ENCODE measurements at regions not wholly inside any gene's neighbourhood (a gene's known extent, or its start where the extent isn't known, plus 50 kb on each side); places are given as distances from the start of the nearest gene placed in this dataset.

- no peak for TF ChIP-seq CTCF (optimal IDR thresholded peaks at IDR 0.05 in 1 of 3, IDR thresholded peaks at IDR 0.05 in 1 of 3, conservative IDR thresholded peaks at IDR 0.05 in 1 of 3; ENCODE audit: extremely low read depth in 1 of 3, insufficient read depth in 2 of 3, low read length in 3 of 3)
- TF ChIP-seq EZH2 (IDR thresholded peaks at IDR 0.05; ENCODE audit: low read length): no peak
These were observed 255.1 kb downstream of the TBC1D4 start for GRCh38 chr13:75226733-75227435.
